ENCODE measurements at regions not wholly inside any gene's neighbourhood (a gene's known extent, or its start where the extent isn't known, plus 50 kb on each side); places are given as distances from the start of the nearest gene placed in this dataset.
A peak's percentile ranks its signal among the peaks of the same experiment; 100 is the strongest.

- H3K4me3 ChIP-seq (ENCODE audit: low read depth, low read length) = no peak overlapping the region
- TF ChIP-seq CTCF (IDR thresholded peaks at IDR 0.05; ENCODE audit: insufficient read depth, low read depth, low read length) = no peak
- DNase-seq (ENCODE audit: low read depth) = no peak
Measured at GRCh38 chr1:55618199-55618598, 403.0 kb upstream of the USP24 start.

- TF ChIP-seq CTCF (IDR thresholded peaks at IDR 0.05; ENCODE audit: insufficient read depth, low read depth, low read length) = no peak
- H3K4me3 ChIP-seq (ENCODE audit: low read depth, low read length) = no peak overlapping the region
- no peak for DNase-seq (ENCODE audit: low read depth)
Measured at GRCh38 chr1:55617288-55617982, 402.3 kb upstream of the USP24 start.

- no peak overlapping the region for H3K4me3 ChIP-seq (ENCODE audit: low read depth, low read length)
- TF ChIP-seq CTCF (IDR thresholded peaks at IDR 0.05; ENCODE audit: insufficient read depth, low read depth, low read length) = no peak
- DNase-seq (ENCODE audit: low read depth) = no peak
Measured at GRCh38 chr1:55612988-55613387, 397.8 kb upstream of the USP24 start.

- H3K4me3 ChIP-seq (ENCODE audit: low read depth, low read length) = no peak overlapping the region
- DNase-seq (ENCODE audit: low read depth) = peak; percentile 44
- peak; percentile 10 for TF ChIP-seq CTCF (IDR thresholded peaks at IDR 0.05; ENCODE audit: insufficient read depth, low read depth, low read length)
Measured at GRCh38 chr1:55611123-55611522, 396.0 kb upstream of the USP24 start.

- no peak overlapping the region for H3K4me3 ChIP-seq (ENCODE audit: low read depth, low read length)
- DNase-seq (ENCODE audit: low read depth) = no peak
- no peak for TF ChIP-seq CTCF (IDR thresholded peaks at IDR 0.05; ENCODE audit: insufficient read depth, low read depth, low read length)
Measured at GRCh38 chr1:55610203-55610602, 395.0 kb upstream of the USP24 start.

- DNase-seq (ENCODE audit: low read depth) = no peak
- H3K4me3 ChIP-seq (ENCODE audit: low read depth, low read length) = no peak overlapping the region
- no peak for TF ChIP-seq CTCF (IDR thresholded peaks at IDR 0.05; ENCODE audit: insufficient read depth, low read depth, low read length)
Measured at GRCh38 chr1:55609630-55610029, 394.5 kb upstream of the USP24 start.

- TF ChIP-seq CTCF (IDR thresholded peaks at IDR 0.05; ENCODE audit: insufficient read depth, low read depth, low read length) = no peak
- DNase-seq (ENCODE audit: low read depth) = no peak
- no peak overlapping the region for H3K4me3 ChIP-seq (ENCODE audit: low read depth, low read length)
Measured at GRCh38 chr1:55605155-55605554, 390.0 kb upstream of the USP24 start.
